Fibroblast of villous mesenchyme (primary cell): ENCODE measurements at regions not wholly inside any gene's neighbourhood (a gene's known extent, or its start where the extent isn't known, plus 50 kb on each side); places are given as distances from the start of the nearest gene placed in this dataset.
"Not testable (repeated sequence)": the region's sequence is repeated elsewhere in the genome, so short reads cannot be mapped to it uniquely, and the experiment has no call there.

Source experiments
- DNase-seq: peaks from one replicate; pipeline ENCODE4 v3.0.0-alpha.2; 2010; ENCODE audit warnings: low read depth
- H3K4me3 ChIP-seq: 2 replicates; pipeline ENCODE4 v1.5.1; 2011; ENCODE audit warnings: low read depth, mild to moderate bottlenecking, low read length
- CTCF ChIP-seq: IDR thresholded peaks from 2 replicates; pipeline ENCODE4 v1.5.1; 2012; ENCODE audit warnings: low read depth, mild to moderate bottlenecking, low read length; ENCODE audit not compliant: insufficient read depth

DNA sequence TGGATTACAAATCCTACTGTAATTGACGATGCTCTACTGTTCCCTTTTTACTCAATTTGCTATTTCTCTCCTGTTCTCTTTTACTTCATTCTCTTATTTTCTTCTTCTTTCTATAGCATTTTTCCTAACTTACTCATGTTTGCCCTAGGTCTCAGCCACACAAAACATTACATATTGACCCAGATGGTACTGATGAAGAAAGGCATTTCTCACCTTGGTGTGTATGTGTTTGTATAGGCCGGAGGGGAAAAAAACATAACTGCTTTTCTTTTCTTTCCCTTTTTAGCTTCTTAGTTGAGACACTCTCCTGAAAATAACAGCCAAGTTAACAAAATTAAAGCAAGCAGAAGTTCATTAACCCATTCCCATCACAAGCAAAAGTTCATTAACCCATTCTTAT, 1019.8 kb upstream of the CDH18 start:
- no peak for DNase-seq
- no peak overlapping the region for H3K4me3 ChIP-seq
- TF ChIP-seq CTCF, result no peak

GRCh38 chr5:20988933-20989332, 1000.9 kb upstream of the CDH18 start:
- not testable (repeated sequence) for H3K4me3 ChIP-seq, DNase-seq

GRCh38 chr5:20985754-20986153, 997.8 kb upstream of the CDH18 start:
- DNase-seq, result no peak
- TF ChIP-seq CTCF, result no peak
- H3K4me3 ChIP-seq, result no peak overlapping the region

DNA sequence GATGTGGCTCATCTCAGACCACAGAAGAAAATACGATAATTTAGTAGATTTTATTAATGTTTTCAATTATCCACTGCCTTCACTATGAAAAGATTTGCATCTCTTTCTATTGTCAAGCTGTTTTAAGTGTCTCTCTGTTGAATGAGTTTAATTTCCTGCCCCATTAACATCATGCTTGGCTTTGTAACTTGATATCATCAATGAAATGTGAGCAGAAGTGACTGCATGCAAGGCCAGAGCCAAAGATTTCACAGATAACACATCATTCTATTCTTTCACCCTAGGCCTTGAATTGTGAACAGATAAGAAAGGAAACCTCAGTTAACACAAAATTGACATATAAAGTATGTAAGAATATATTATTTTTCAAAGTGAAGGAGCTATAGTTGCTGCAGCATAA, 986.4 kb upstream of the CDH18 start:
- TF ChIP-seq CTCF, result no peak
- DNase-seq, result no peak
- H3K4me3 ChIP-seq, result no peak overlapping the region

- TF ChIP-seq CTCF, result no peak
- DNase-seq, result no peak
- H3K4me3 ChIP-seq, result no peak overlapping the region
Measured at GRCh38 chr5:20972419-20972925, 984.5 kb upstream of the CDH18 start.

DNA sequence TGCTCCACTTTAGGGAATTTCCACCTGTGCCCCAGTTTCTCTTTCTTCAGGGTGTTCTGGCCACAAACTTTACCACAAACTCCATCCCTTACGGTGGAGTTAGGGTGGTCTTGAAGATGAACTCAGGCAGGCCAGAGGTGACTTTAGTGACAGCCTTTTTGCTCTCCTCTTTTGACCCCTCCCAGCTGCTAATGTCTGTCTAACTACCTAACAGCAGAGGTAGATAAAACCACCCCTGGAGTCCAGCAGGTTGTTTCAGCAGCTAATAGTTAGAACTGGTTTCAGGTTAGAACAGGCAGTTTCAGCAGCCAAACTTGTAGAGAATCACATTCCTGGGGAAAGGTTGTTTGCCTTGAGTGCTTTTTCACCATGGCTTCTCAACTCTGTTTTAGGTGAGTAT, 971.3 kb upstream of the CDH18 start:
- DNase-seq, result no peak
- H3K4me3 ChIP-seq, result no peak overlapping the region
- TF ChIP-seq CTCF, result no peak

DNA sequence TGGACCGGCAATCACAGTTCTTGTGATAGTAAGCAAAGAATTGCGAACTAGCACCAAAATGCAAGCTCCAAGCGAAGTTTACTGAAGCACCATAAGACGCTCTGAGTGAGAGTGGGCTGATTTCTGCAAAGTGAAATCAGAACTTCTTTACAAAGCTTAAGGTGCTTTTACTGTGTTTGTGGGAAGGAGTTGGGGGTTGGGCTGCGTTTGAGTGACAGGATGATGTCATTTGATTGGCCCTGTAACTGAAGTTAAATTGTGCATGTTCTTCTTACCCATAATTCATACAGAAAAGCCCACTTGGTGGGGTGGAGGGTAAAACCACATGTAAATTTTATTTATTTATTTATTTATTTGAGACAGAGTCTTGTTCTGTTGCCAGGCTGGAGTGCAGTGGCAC, 970.6 kb upstream of the CDH18 start:
- H3K4me3 ChIP-seq, result no peak overlapping the region
- TF ChIP-seq CTCF, result no peak
- no peak for DNase-seq

- DNase-seq, result no peak
- H3K4me3 ChIP-seq, result no peak overlapping the region
- TF ChIP-seq CTCF, result no peak
Measured at GRCh38 chr5:20956134-20956533, 968.1 kb upstream of the CDH18 start.
